Lung (tissue), 11 donors: ENCODE measurements at regions not wholly inside any gene's neighbourhood (a gene's known extent, or its start where the extent isn't known, plus 50 kb on each side); places are given as distances from the start of the nearest gene placed in this dataset.

Source experiments
- ATAC-seq: fragments of 200-7000 bp; cut with Tn5 transposase; one replicate; pipeline ENCODE4 v1.9.1; 2020; ENCODE audit warnings: moderate number of reproducible peaks; ENCODE audit not compliant: insufficient read depth, low FRiP score
- DNase-seq, 3 donors: peaks; one replicate each; pipeline ENCODE4 v3.0.0-alpha.2; 2013 to 2017
- H3K27ac ChIP-seq, 2 donors: one replicate each; pipeline ENCODE4 v1.5.1; 2013; ENCODE audit warnings: mild to moderate bottlenecking in 2 of 2, moderate library complexity in 2 of 2, control low read depth in 1 of 2, inconsistent platforms in 1 of 2, low read depth in 1 of 2, low read length in 1 of 2
- H3K27me3 ChIP-seq, 3 donors: one replicate each; pipeline ENCODE4 v1.5.1; 2013; ENCODE audit warnings: low read length in 2 of 3; ENCODE audit not compliant: control insufficient read depth in 3 of 3, insufficient read depth in 3 of 3
- H3K36me3 ChIP-seq, 4 donors: one replicate each; pipeline ENCODE4 v1.5.1; 2013; ENCODE audit warnings: low read length in 4 of 4, mild to moderate bottlenecking in 1 of 4, moderate library complexity in 1 of 4; ENCODE audit not compliant: control insufficient read depth in 4 of 4, insufficient read depth in 4 of 4
- H3K4me1 ChIP-seq, 5 donors: one replicate each; pipeline ENCODE4 v1.5.1; 2013; ENCODE audit warnings: low read length in 5 of 5, mild to moderate bottlenecking in 2 of 5, moderate library complexity in 1 of 5; ENCODE audit not compliant: control insufficient read depth in 5 of 5, insufficient read depth in 5 of 5
- H3K4me3 ChIP-seq: one replicate; pipeline ENCODE4 v1.5.1; 2013; ENCODE audit warnings: mild to moderate bottlenecking, control low read depth, moderate library complexity
- H3K9ac ChIP-seq, 2 donors: one replicate each; pipeline ENCODE4 v1.5.1; 2013; ENCODE audit warnings: low read length in 2 of 2, control low read depth in 1 of 2; ENCODE audit not compliant: insufficient read depth in 1 of 2
- H3K9me3 ChIP-seq, 4 donors: one replicate each; pipeline ENCODE4 v1.5.1; 2013; ENCODE audit warnings: low read length in 3 of 4, mild to moderate bottlenecking in 1 of 4, moderate library complexity in 1 of 4; ENCODE audit not compliant: control insufficient read depth in 4 of 4, insufficient read depth in 3 of 4
- WGBS, 2 donors: extraction: QIAGEN DNeasy Blood & Tissue Kit; methylation state at CpG; one replicate each; pipeline ENCODE4 v1.1.7; 2013; 5-methylcytosine and 5-hydroxymethylcytosine counted together
- TF ChIP-seq, protein P1 (sequence below): IDR thresholded peaks from 2 replicates; pipeline ENCODE4 v1.5.1; 2012; ENCODE audit warnings: mild to moderate bottlenecking; ENCODE audit errors: control extremely low read depth, extremely low read depth
- donor health status: control.
- donor health status: control.
- donor health status: Bipolar disorder and iron deficiency.
- donor health status: healthy.
- donor health status: DM: yes; HTN: yes; CAD: no.

DNA sequence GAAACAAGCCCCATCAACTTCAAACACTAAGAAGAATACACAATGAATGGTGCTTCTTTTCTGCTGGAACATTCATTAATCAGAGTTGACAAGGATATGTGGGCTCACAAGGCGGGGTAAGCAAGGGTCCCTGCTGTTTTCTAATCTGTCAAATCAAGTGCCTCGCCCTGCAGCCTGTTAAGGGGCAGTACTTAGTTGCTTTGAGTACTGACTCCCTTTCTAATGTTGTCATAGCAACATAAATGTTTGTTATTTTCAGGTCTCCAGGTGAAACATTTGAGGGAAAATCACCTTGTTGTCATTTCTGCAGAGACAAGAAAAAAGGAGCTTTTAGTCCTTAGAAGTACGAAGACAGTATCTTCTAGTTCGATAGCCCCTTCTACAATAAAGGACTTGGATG is 284.7 kb upstream of the PKDCC start:
- Histone ChIP-seq H3K27ac (no peak overlapping the region), H3K36me3 (no peaks in the 10 kb centered on the region), H3K4me3 (no peak overlapping the region), H3K9ac (no peak overlapping the region), H3K9me3 (peaks cover 0 to 3% (median 0%) of the 10 kb centered on the region in 4 donors), H3K4me1 (peaks cover 0 to 1% (median 0%) of the 10 kb centered on the region in 5 donors), H3K27me3 (no peaks in the 10 kb centered on the region)
- no peak for DNase-seq
- ATAC-seq: no peak
- WGBS, 2 donors: 66 to 82% methylated on average over 4 of the region's 4 CpGs
- TF ChIP-seq, protein P1, sequence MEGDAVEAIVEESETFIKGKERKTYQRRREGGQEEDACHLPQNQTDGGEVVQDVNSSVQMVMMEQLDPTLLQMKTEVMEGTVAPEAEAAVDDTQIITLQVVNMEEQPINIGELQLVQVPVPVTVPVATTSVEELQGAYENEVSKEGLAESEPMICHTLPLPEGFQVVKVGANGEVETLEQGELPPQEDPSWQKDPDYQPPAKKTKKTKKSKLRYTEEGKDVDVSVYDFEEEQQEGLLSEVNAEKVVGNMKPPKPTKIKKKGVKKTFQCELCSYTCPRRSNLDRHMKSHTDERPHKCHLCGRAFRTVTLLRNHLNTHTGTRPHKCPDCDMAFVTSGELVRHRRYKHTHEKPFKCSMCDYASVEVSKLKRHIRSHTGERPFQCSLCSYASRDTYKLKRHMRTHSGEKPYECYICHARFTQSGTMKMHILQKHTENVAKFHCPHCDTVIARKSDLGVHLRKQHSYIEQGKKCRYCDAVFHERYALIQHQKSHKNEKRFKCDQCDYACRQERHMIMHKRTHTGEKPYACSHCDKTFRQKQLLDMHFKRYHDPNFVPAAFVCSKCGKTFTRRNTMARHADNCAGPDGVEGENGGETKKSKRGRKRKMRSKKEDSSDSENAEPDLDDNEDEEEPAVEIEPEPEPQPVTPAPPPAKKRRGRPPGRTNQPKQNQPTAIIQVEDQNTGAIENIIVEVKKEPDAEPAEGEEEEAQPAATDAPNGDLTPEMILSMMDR: no peak

DNA sequence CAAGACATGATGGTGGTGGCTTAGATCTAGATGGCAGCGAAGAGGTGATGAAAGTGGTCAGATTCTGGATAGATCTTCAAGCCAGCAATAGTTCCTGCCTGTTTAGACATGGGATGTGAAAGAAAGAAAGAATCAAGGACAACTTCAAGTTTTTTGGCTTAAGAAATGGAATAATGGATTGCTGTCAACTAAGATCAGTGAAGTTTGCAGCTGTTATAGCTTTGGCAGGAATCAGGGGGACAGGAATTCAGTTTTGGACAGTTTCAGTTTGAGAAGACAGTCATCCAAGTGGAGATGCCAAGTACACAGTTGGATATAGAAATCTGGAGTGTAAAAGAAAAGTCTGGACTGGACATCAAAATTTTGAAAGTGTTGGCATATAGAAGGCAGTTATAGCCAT is 283.7 kb upstream of the PKDCC start:
- DNase-seq (peak in 1 of 3 donors; percentile 35), ATAC-seq (no peak)
- H3K27me3 ChIP-seq: no peaks in the 10 kb centered on the region
- TF ChIP-seq, protein P1: no peak
- no peak overlapping the region for H3K4me3 ChIP-seq
- H3K4me1 ChIP-seq: peaks cover 0 to 5% (median 0%) of the 10 kb centered on the region in 5 donors
- H3K9me3 ChIP-seq: peaks cover 0 to 3% (median 0%) of the 10 kb centered on the region in 4 donors
- H3K27ac ChIP-seq: no peak overlapping the region
- no peak overlapping the region for H3K9ac ChIP-seq
- H3K36me3 ChIP-seq: no peaks in the 10 kb centered on the region
- WGBS, 2 donors: 83 to 84% methylated on average over 1 of the region's 1 CpG

- no peak overlapping the region for H3K9ac ChIP-seq
- 67 to 71% methylated on average over 2 of the region's 2 CpGs for WGBS, 2 donors
- DNase-seq: no peak
- peaks cover 0 to 5% (median 0%) of the 10 kb centered on the region in 5 donors for H3K4me1 ChIP-seq
- TF ChIP-seq, protein P1: no peak
- no peak for ATAC-seq
- no peak overlapping the region for H3K27ac ChIP-seq
- no peak overlapping the region for H3K4me3 ChIP-seq
- H3K36me3 ChIP-seq: no peaks in the 10 kb centered on the region
- H3K27me3 ChIP-seq: no peaks in the 10 kb centered on the region
- H3K9me3 ChIP-seq: peaks cover 0 to 3% (median 0%) of the 10 kb centered on the region in 4 donors
Measured at GRCh38 chr2:41764919-41765318, 282.9 kb upstream of the PKDCC start.

- ATAC-seq (no peak), DNase-seq (no peak)
- no peak overlapping the region for H3K9ac ChIP-seq
- TF ChIP-seq, protein P1: no peak
- H3K27ac ChIP-seq: no peak overlapping the region
- no peaks in the 10 kb centered on the region for H3K36me3 ChIP-seq
- peaks cover 0 to 5% (median 0%) of the 10 kb centered on the region in 5 donors for H3K4me1 ChIP-seq
- 51 to 62% methylated on average over 6 of the region's 6 CpGs for WGBS, 2 donors
- H3K4me3 ChIP-seq: no peak overlapping the region
- no peaks in the 10 kb centered on the region for H3K9me3 ChIP-seq
- peaks cover 0 to 2% (median 0%) of the 10 kb centered on the region in 3 donors for H3K27me3 ChIP-seq
Measured at GRCh38 chr2:41768310-41768709, 279.5 kb upstream of the PKDCC start.
